IMR-90 (cell line): ENCODE measurements at regions not wholly inside any gene's neighbourhood (a gene's known extent, or its start where the extent isn't known, plus 50 kb on each side); places are given as distances from the start of the nearest gene placed in this dataset.

Experiments
- ATAC-seq: fragments of 200-7000 bp; cut with Tn5 transposase; 2 replicates; pipeline ENCODE4 v1.9.1; 2020; ENCODE audit warnings: low read depth, mild to moderate bottlenecking, moderate library complexity
- BruUV-seq: library from RNA; stranded (reverse); fragments of 400-500 nt; replicated peaks from 2 replicates; lab custom pipeline; 2021; lab: Mats Ljungman, UMichigan
- CTCF ChIA-PET: fragments of 300-600 bp; formaldehyde crosslinking; extraction: SDS; loops from one replicate; lab custom pipeline; 2021; ENCODE audit warnings: antibody characterized with exemption; lab: Yijun Ruan, JAX
- POLR2A ChIA-PET: fragments of 300-600 bp; sonication (Branson Sonifier 250); formaldehyde crosslinking; loops from one replicate; lab custom pipeline; 2022; ENCODE audit warnings: antibody characterized with exemption; ENCODE audit not compliant: unreplicated experiment; lab: Charles Lee
- DNase-seq: peaks from one replicate; pipeline ENCODE4 v3.0.0; 2013
- H2AFZ ChIP-seq: replicated peaks from 2 replicates; pipeline ENCODE3; 2013; ENCODE audit warnings: low read length, mild to moderate bottlenecking; ENCODE audit not compliant: poor library complexity
- H2AK5ac ChIP-seq: 2 replicates; pipeline ENCODE4 v1.6.1; 2013; ENCODE audit warnings: low read depth, low read length, inconsistent platforms
- H2AK9ac ChIP-seq: replicated peaks from 2 replicates; pipeline ENCODE3; 2013; ENCODE audit warnings: mild to moderate bottlenecking, low read depth, low read length, moderate library complexity; ENCODE audit not compliant: poor library complexity
- H2BK120ac ChIP-seq: 2 replicates; pipeline ENCODE4 v1.6.1; 2013; ENCODE audit warnings: low read depth, low read length, inconsistent platforms
- H2BK15ac ChIP-seq: 3 replicates; pipeline ENCODE4 v1.6.1; 2013; ENCODE audit warnings: low read depth, low read length, inconsistent platforms
- H2BK20ac ChIP-seq: 2 replicates; pipeline ENCODE4 v1.6.1; 2013; ENCODE audit warnings: low read depth, mild to moderate bottlenecking, inconsistent platforms, low read length, moderate library complexity
- H2BK5ac ChIP-seq: 2 replicates; pipeline ENCODE4 v1.6.1; 2013; ENCODE audit warnings: mild to moderate bottlenecking, low read depth, low read length, inconsistent platforms; ENCODE audit not compliant: poor library complexity, severe bottlenecking
- H3K14ac ChIP-seq: replicated peaks from 2 replicates; pipeline ENCODE4 v1.6.1; 2013; ENCODE audit warnings: low read depth, low read length, inconsistent platforms
- H3K18ac ChIP-seq: 2 replicates; pipeline ENCODE4 v1.6.1; 2013; ENCODE audit warnings: low read depth, low read length, control low read depth
- H3K23ac ChIP-seq: 2 replicates; pipeline ENCODE4 v1.6.1; 2013; ENCODE audit warnings: low read depth, low read length, inconsistent platforms
- H3K27ac ChIP-seq: 2 replicates; pipeline ENCODE4 v1.5.1; 2013; ENCODE audit warnings: mild to moderate bottlenecking, control low read depth, low read length; ENCODE audit not compliant: insufficient read depth
- H3K27me3 ChIP-seq: 2 replicates; pipeline ENCODE4 v1.6.1; 2013; ENCODE audit warnings: low read length; ENCODE audit not compliant: control insufficient read depth, insufficient read depth
- H3K36me3 ChIP-seq: 2 replicates; pipeline ENCODE4 v1.6.1; 2013; ENCODE audit warnings: low read length, mixed read lengths; ENCODE audit not compliant: control insufficient read depth, insufficient read depth
- H3K4ac ChIP-seq: 2 replicates; pipeline ENCODE4 v1.6.1; 2013; ENCODE audit warnings: low read depth, low read length, inconsistent platforms
- H3K4me1 ChIP-seq: 2 replicates; pipeline ENCODE4 v1.6.1; 2013; ENCODE audit warnings: low read length, mixed read lengths; ENCODE audit not compliant: control insufficient read depth, insufficient read depth
- H3K4me2 ChIP-seq: 2 replicates; pipeline ENCODE4 v1.6.1; 2013; ENCODE audit warnings: low read depth, mild to moderate bottlenecking, control low read depth, low read length, moderate library complexity
- H3K4me3 ChIP-seq: 2 replicates; pipeline ENCODE4 v1.5.1; 2013; ENCODE audit warnings: low read depth, mild to moderate bottlenecking, control low read depth, low read length, moderate library complexity; ENCODE audit not compliant: insufficient read depth
- H3K56ac ChIP-seq: 2 replicates; pipeline ENCODE4 v1.6.1; 2013; ENCODE audit warnings: low read length, inconsistent platforms; ENCODE audit not compliant: insufficient read depth; ENCODE audit errors: extremely low read depth
- H3K79me1 ChIP-seq, 2 experiments: 2 replicates each; pipeline ENCODE4 v1.6.1; 2013; ENCODE audit warnings: low read length in 2 of 2, inconsistent platforms in 1 of 2, low read depth in 1 of 2
- H3K9ac ChIP-seq: 2 replicates; pipeline ENCODE4 v1.6.1; 2013; ENCODE audit warnings: low read depth, low read length, control low read depth
- H3K9me1 ChIP-seq: 2 replicates; pipeline ENCODE4 v1.6.1; 2013; ENCODE audit warnings: low read length, inconsistent platforms; ENCODE audit not compliant: insufficient read depth
- H3K9me3 ChIP-seq: 2 replicates; pipeline ENCODE4 v1.6.1; 2013; ENCODE audit warnings: low read length; ENCODE audit not compliant: control insufficient read depth, insufficient read depth
- H4K20me1 ChIP-seq: 2 replicates; pipeline ENCODE4 v1.6.1; 2013; ENCODE audit warnings: low read length, inconsistent platforms; ENCODE audit not compliant: insufficient read depth
- H4K5ac ChIP-seq: 2 replicates; pipeline ENCODE4 v1.6.1; 2013; ENCODE audit warnings: mild to moderate bottlenecking, low read depth, low read length, control low read depth
- H4K8ac ChIP-seq, 2 experiments: 2 replicates each; pipeline ENCODE4 v1.6.1; 2013; ENCODE audit warnings: low read depth in 2 of 2, low read length in 2 of 2, control low read depth in 1 of 2, inconsistent platforms in 1 of 2
- H4K91ac ChIP-seq: 2 replicates; pipeline ENCODE4 v1.6.1; 2013; ENCODE audit warnings: low read depth, low read length, inconsistent platforms; ENCODE audit not compliant: insufficient read depth
- BHLHE40 ChIP-seq: fragments of 150-350 bp; IDR thresholded peaks from 2 replicates; pipeline ENCODE4 v1.6.1; 2016; ENCODE audit warnings: mild to moderate bottlenecking, low read depth, low read length
- CEBPB ChIP-seq: IDR thresholded peaks from 2 replicates; pipeline ENCODE4 v1.6.1; 2012; ENCODE audit warnings: low read depth, low read length, improper control_type of control experiment
- CHD1 ChIP-seq: IDR thresholded peaks from 2 replicates; pipeline ENCODE4 v1.6.1; 2012; ENCODE audit warnings: low read depth, low read length, improper control_type of control experiment
- CTCF ChIP-seq: conservative IDR thresholded peaks from 2 replicates; pipeline ENCODE4 v1.5.1; 2012; ENCODE audit warnings: mild to moderate bottlenecking, low read depth, low read length, improper control_type of control experiment
- FOS ChIP-seq: fragments of 150-350 bp; IDR thresholded peaks from 2 replicates; pipeline ENCODE4 v1.6.1; 2016; ENCODE audit warnings: low read depth, low read length
- MAFK ChIP-seq: IDR thresholded peaks from 2 replicates; pipeline ENCODE4 v1.6.1; 2012; ENCODE audit warnings: low read depth, low read length, improper control_type of control experiment
- MAZ ChIP-seq: IDR thresholded peaks from 2 replicates; pipeline ENCODE4 v1.6.1; 2012; ENCODE audit warnings: low read depth, mild to moderate bottlenecking, low read length, improper control_type of control experiment, moderate library complexity, borderline replicate concordance
- MXI1 ChIP-seq: IDR thresholded peaks from 2 replicates; pipeline ENCODE4 v1.6.1; 2012; ENCODE audit warnings: low read depth, mild to moderate bottlenecking, low read length, moderate library complexity, borderline replicate concordance
- NFE2L2 ChIP-seq: fragments of 150-350 bp; IDR thresholded peaks from 2 replicates; pipeline ENCODE4 v1.6.1; 2016; ENCODE audit warnings: low read depth, mild to moderate bottlenecking, low read length
- POLR2A ChIP-seq: IDR thresholded peaks from 2 replicates; pipeline ENCODE4 v1.6.1; 2012; ENCODE audit warnings: mild to moderate bottlenecking, low read depth, low read length
- RAD21 ChIP-seq: IDR thresholded peaks from 2 replicates; pipeline ENCODE4 v1.6.1; 2012; ENCODE audit warnings: low read length, improper control_type of control experiment
- RCOR1 ChIP-seq: IDR thresholded peaks from 2 replicates; pipeline ENCODE4 v1.6.1; 2012; ENCODE audit warnings: mild to moderate bottlenecking, low read length, improper control_type of control experiment; ENCODE audit not compliant: insufficient replicate concordance
- RFX5 ChIP-seq: IDR thresholded peaks from 2 replicates; pipeline ENCODE4 v1.8.0; 2012; ENCODE audit warnings: low read depth, mild to moderate bottlenecking, low read length, moderate library complexity
- SMC3 ChIP-seq: fragments of 150-350 bp; IDR thresholded peaks from 2 replicates; pipeline ENCODE4 v1.6.1; 2016; ENCODE audit warnings: low read depth, mild to moderate bottlenecking, antibody characterized with exemption, low read length, moderate library complexity
- USF2 ChIP-seq: fragments of 150-350 bp; IDR thresholded peaks from 2 replicates; pipeline ENCODE4 v1.6.1; 2017; ENCODE audit warnings: mild to moderate bottlenecking, antibody characterized with exemption, low read length, low read depth
- dilution Hi-C: fragments of 300-500 bp; cut with HindIII; formaldehyde crosslinking; loops from one replicate; pipeline ENCODE4 v1.14.3; 2018; ENCODE audit warnings: low sequenced_read_pairs; ENCODE audit not compliant: unreplicated experiment
- in situ Hi-C: fragments of 300-500 bp; cut with MboI; formaldehyde crosslinking; loops from 3 replicates; pipeline ENCODE4 v1.14.3; 2019; ENCODE audit warnings: low sequenced_read_pairs, inconsistent platforms, mixed read lengths
- intact Hi-C: fragments of 100-400 bp; cut with micrococcal nuclease; formaldehyde crosslinking; loops from 2 replicates; pipeline ENCODE4 v1.10.0; 2022
- TF ChIP-seq, protein P1 (sequence below): fragments of 150-350 bp; IDR thresholded peaks from 2 replicates; pipeline ENCODE4 v1.6.1; 2016; ENCODE audit warnings: low read depth, mild to moderate bottlenecking, low read length, moderate library complexity, borderline replicate concordance

GRCh38 chr21:16840538-16840937 lies 672.3 kb upstream of the CXADR start:
- no peaks in the 10 kb centered on the region for H3K36me3 ChIP-seq
- no peak overlapping the region for H3K4me3 ChIP-seq
- no peak overlapping the region for H3K4ac ChIP-seq
- H3K4me1 ChIP-seq = peaks cover 5% of the 10 kb centered on the region
- POLR2A ChIA-PET = no interaction called here
- no peak overlapping the region for H2BK5ac ChIP-seq
- no peaks in the 10 kb centered on the region for H3K79me1 ChIP-seq
- H2BK20ac ChIP-seq = no peak overlapping the region
- H3K9me1 ChIP-seq = peaks cover 4% of the 10 kb centered on the region; the same call in 1 of the 2 replicates
- no peaks in the 10 kb centered on the region for H3K27me3 ChIP-seq
- no peak overlapping the region for H3K27ac ChIP-seq
- H3K56ac ChIP-seq = no peak overlapping the region
- no peak overlapping the region for H2BK120ac ChIP-seq
- dilution Hi-C loops = no loop called here
- no peak overlapping the region for H3K9ac ChIP-seq
- no peak overlapping the region for H2AK5ac ChIP-seq
- in situ Hi-C loops = no loop called here
- ATAC-seq (no peak), DNase-seq (no peak)
- no peak overlapping the region for H3K4me2 ChIP-seq
- H3K14ac ChIP-seq = no peak overlapping the region
- no peak overlapping the region for H2BK15ac ChIP-seq
- no peak overlapping the region for H3K18ac ChIP-seq
- CTCF ChIA-PET = no interaction called here
- no peak overlapping the region for H4K8ac ChIP-seq
- H2AK9ac ChIP-seq = no peak overlapping the region
- H2AFZ ChIP-seq = no peak overlapping the region
- TF ChIP-seq SMC3 = no peak
- no peak for TF ChIP-seq MAFK
- TF ChIP-seq FOS = no peak
- no peak for TF ChIP-seq CHD1
- TF ChIP-seq, protein P1, sequence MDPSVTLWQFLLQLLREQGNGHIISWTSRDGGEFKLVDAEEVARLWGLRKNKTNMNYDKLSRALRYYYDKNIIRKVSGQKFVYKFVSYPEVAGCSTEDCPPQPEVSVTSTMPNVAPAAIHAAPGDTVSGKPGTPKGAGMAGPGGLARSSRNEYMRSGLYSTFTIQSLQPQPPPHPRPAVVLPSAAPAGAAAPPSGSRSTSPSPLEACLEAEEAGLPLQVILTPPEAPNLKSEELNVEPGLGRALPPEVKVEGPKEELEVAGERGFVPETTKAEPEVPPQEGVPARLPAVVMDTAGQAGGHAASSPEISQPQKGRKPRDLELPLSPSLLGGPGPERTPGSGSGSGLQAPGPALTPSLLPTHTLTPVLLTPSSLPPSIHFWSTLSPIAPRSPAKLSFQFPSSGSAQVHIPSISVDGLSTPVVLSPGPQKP = no peak
- no peak for TF ChIP-seq BHLHE40
- no peak for TF ChIP-seq RAD21
- no peak for TF ChIP-seq RFX5
- no peak for TF ChIP-seq MXI1
- no peak for TF ChIP-seq NFE2L2
- no peak for TF ChIP-seq MAZ
- no peak for TF ChIP-seq CEBPB
- TF ChIP-seq RCOR1 = no peak
- no peak for TF ChIP-seq USF2
- no peak for TF ChIP-seq CTCF
- no peak for TF ChIP-seq POLR2A
- intact Hi-C loops = no loop called here
- no peak overlapping the region for H4K5ac ChIP-seq
- no TSS peak for BruUV-seq
- no peak overlapping the region for H4K91ac ChIP-seq
- H4K20me1 ChIP-seq = no peaks in the 10 kb centered on the region
- H3K23ac ChIP-seq = no peak overlapping the region
- H3K9me3 ChIP-seq = no peaks in the 10 kb centered on the region
